HepG2 (cell line): ENCODE measurements at regions not wholly inside any gene's neighbourhood (a gene's known extent, or its start where the extent isn't known, plus 50 kb on each side); places are given as distances from the start of the nearest gene placed in this dataset.
A peak's percentile ranks its signal among the peaks of the same experiment; 100 is the strongest.

Experiments
- ATAC-seq: fragments of 200-7000 bp; cut with Tn5 transposase; 3 replicates; pipeline ENCODE4 v1.9.1; 2020; ENCODE audit warnings: mild to moderate bottlenecking, moderate library complexity
- BruUV-seq: library from RNA; stranded (reverse); fragments of 400-500 nt; replicated peaks from 2 replicates; lab custom pipeline; 2021; lab: Mats Ljungman, UMichigan
- CTCF ChIA-PET: fragments of 300-600 bp; formaldehyde crosslinking; extraction: SDS; loops from one replicate; lab custom pipeline; 2021; ENCODE audit warnings: low total read pairs, inconsistent platforms, low intra/inter-chr PET ratio; lab: Yijun Ruan, JAX
- POLR2A ChIA-PET: fragments of 350-600 bp; sonication (Branson Sonifier 250); formaldehyde crosslinking; loops from one replicate; lab custom pipeline; 2020; ENCODE audit warnings: antibody characterized with exemption, inconsistent platforms; lab: Yijun Ruan, JAX
- DNase-seq: peaks from one replicate; pipeline ENCODE4 v3.0.0-alpha.2; 2015; ENCODE audit warnings: low spot score
- FAIRE-seq: peaks from 3 replicates; lab custom pipeline; 2011; peaks lifted over from hg19 to GRCh38; lab: Jason Lieb, UNC
- H2AFZ ChIP-seq: one replicate; pipeline ENCODE4 v1.6.1; 2011; ENCODE audit warnings: low read length, inconsistent platforms
- H3K27ac ChIP-seq: fragments of 300-600 bp; 3 replicates; pipeline ENCODE4 v1.8.0; 2011; ENCODE audit warnings: mixed run types, mild to moderate bottlenecking, mixed read lengths, low read length, inconsistent platforms; ENCODE audit not compliant: insufficient read depth; ENCODE audit errors: extremely low read length
- H3K27me3 ChIP-seq, 2 experiments: fragments of 200-600 bp in 1 of 2; 2 replicates in 1 of 2; 3 replicates in 1 of 2; pipeline versions ENCODE4 v1.6.0 to v1.8.0; 2011; ENCODE audit warnings: low read length in 2 of 2, mild to moderate bottlenecking in 2 of 2, moderate library complexity in 2 of 2, inconsistent platforms in 1 of 2; ENCODE audit not compliant: insufficient read depth in 2 of 2, control insufficient read depth in 1 of 2
- H3K36me3 ChIP-seq, 2 experiments: fragments of 200-600 bp in 1 of 2; replicated peaks in 1 of 2; 2 replicates in 1 of 2; 3 replicates in 1 of 2; pipeline versions ENCODE4 v1.5.1 to v1.8.0; 2011; ENCODE audit warnings: low read length in 2 of 2, inconsistent platforms in 1 of 2; ENCODE audit not compliant: insufficient read depth in 2 of 2, control insufficient read depth in 1 of 2
- H3K4me1 ChIP-seq: 2 replicates; pipeline ENCODE4 v1.5.1; 2012; ENCODE audit warnings: low read length, inconsistent platforms; ENCODE audit not compliant: insufficient read depth
- H3K4me2 ChIP-seq: 2 replicates; pipeline ENCODE4 v1.6.0; 2011; ENCODE audit warnings: low read depth, low read length, inconsistent platforms
- H3K4me3 ChIP-seq, 3 experiments: fragments of 200-600 bp in 1 of 3; sonication (generic), shearing (Covaris generic) in 1 of 3; replicated peaks in 1 of 3; 2 replicates each; pipeline ENCODE4 v1.5.1; 2011 to 2016; ENCODE audit warnings: low read length in 3 of 3, inconsistent platforms in 2 of 3, low read depth in 2 of 3, mild to moderate bottlenecking in 2 of 3, control low read depth in 1 of 3, mixed read lengths in 1 of 3; ENCODE audit not compliant: insufficient read depth in 1 of 3
- H3K79me2 ChIP-seq: one replicate; pipeline ENCODE4 v1.6.1; 2011; ENCODE audit warnings: low read length, inconsistent platforms; ENCODE audit not compliant: insufficient read depth
- H3K9ac ChIP-seq: 2 replicates; pipeline ENCODE4 v1.6.0; 2011; ENCODE audit warnings: mild to moderate bottlenecking, low read depth, low read length, inconsistent platforms; ENCODE audit not compliant: insufficient read depth
- H3K9me3 ChIP-seq: 2 replicates; pipeline ENCODE4 v1.5.1; 2012; ENCODE audit warnings: mild to moderate bottlenecking, low read length
- H4K20me1 ChIP-seq: 2 replicates; pipeline ENCODE4 v1.6.0; 2011; ENCODE audit warnings: inconsistent platforms, mild to moderate bottlenecking, low read length, moderate library complexity; ENCODE audit not compliant: insufficient read depth
- CBX1 ChIP-seq: IDR thresholded peaks from one replicate; pipeline ENCODE4 v1.6.1; 2016; ENCODE audit warnings: antibody characterized with exemption, low read depth
- ETV6 ChIP-seq: sonication (generic); formaldehyde crosslinking; conservative IDR thresholded peaks from 2 replicates; pipeline ENCODE4 v1.4.0; 2020; ENCODE audit warnings: missing genetic modification reagents
- GATAD2A ChIP-seq: IDR thresholded peaks from 2 replicates; pipeline ENCODE4 v1.6.1; 2016
- KLF9 ChIP-seq: IDR thresholded peaks from 2 replicates; pipeline ENCODE4 v1.6.1; 2016; ENCODE audit warnings: low read depth
- MATR3 ChIP-seq: sonication (generic); formaldehyde crosslinking; IDR thresholded peaks from 2 replicates; pipeline ENCODE4 v1.4.0; 2020; ENCODE audit warnings: missing genetic modification reagents
- MEIS2 ChIP-seq: sonication (generic); formaldehyde crosslinking; IDR thresholded peaks from 2 replicates; pipeline ENCODE4 v1.9.0; 2021; ENCODE audit warnings: mild to moderate bottlenecking, missing genetic modification reagents
- MYC ChIP-seq: sonication (generic); formaldehyde crosslinking; IDR thresholded peaks from 2 replicates; pipeline ENCODE4 v1.9.0; 2021; ENCODE audit warnings: missing genetic modification reagents, borderline replicate concordance
- NCOA1 ChIP-seq: sonication (generic); formaldehyde crosslinking; IDR thresholded peaks from 2 replicates; pipeline ENCODE4 v1.9.0; 2021; ENCODE audit warnings: missing genetic modification reagents
- NFRKB ChIP-seq: fragments of 450-650 bp; IDR thresholded peaks from 2 replicates; pipeline ENCODE4 v1.6.1; 2017
- POLR2A ChIP-seq, 2 experiments: IDR thresholded peaks; 2 replicates each; pipeline ENCODE4 v1.6.1; 2011; ENCODE audit warnings: low read depth in 2 of 2, low read length in 2 of 2, mild to moderate bottlenecking in 1 of 2, moderate library complexity in 1 of 2; ENCODE audit not compliant: insufficient read depth in 1 of 2
- PRMT3 ChIP-seq: sonication (generic); formaldehyde crosslinking; IDR thresholded peaks from 2 replicates; pipeline ENCODE4 v1.8.1; 2022; ENCODE audit warnings: low read depth, mild to moderate bottlenecking, moderate library complexity, missing genetic modification reagents, borderline replicate concordance
- RAD51 ChIP-seq: fragments of 450-650 bp; IDR thresholded peaks from 2 replicates; pipeline ENCODE4 v1.6.1; 2016; ENCODE audit warnings: borderline replicate concordance
- RXRA ChIP-seq: sonication (generic); formaldehyde crosslinking; IDR thresholded peaks from 2 replicates; pipeline ENCODE4 v1.5.1; 2020; ENCODE audit warnings: missing genetic modification reagents
- SRF ChIP-seq: IDR thresholded peaks from 2 replicates; pipeline ENCODE4 v1.6.1; 2011; ENCODE audit warnings: mild to moderate bottlenecking, low read depth, low read length, moderate library complexity
- SRY ChIP-seq: sonication (generic); formaldehyde crosslinking; IDR thresholded peaks from 2 replicates; pipeline ENCODE4 v1.8.0; 2022; ENCODE audit warnings: mild to moderate bottlenecking, missing genetic modification reagents
- ZBTB1 ChIP-seq: sonication (generic); formaldehyde crosslinking; IDR thresholded peaks from 2 replicates; pipeline ENCODE4 v1.4.0; 2020; ENCODE audit warnings: missing genetic modification reagents, borderline replicate concordance
- ZFP36L1 ChIP-seq: sonication (generic); formaldehyde crosslinking; IDR thresholded peaks from 2 replicates; pipeline ENCODE4 v1.8.0; 2022; ENCODE audit warnings: mild to moderate bottlenecking, missing genetic modification reagents, moderate library complexity
- ZNF761 ChIP-seq: sonication (generic); formaldehyde crosslinking; conservative IDR thresholded peaks from 2 replicates; pipeline ENCODE4 v1.4.0; 2020; ENCODE audit warnings: mild to moderate bottlenecking, missing genetic modification reagents
- ZNF766 ChIP-seq: sonication (generic); formaldehyde crosslinking; IDR thresholded peaks from 2 replicates; pipeline ENCODE4 v1.5.0; 2020; ENCODE audit warnings: missing genetic modification reagents, borderline replicate concordance
- WGBS: methylation state at CpG from one replicate; pipeline ENCODE4 v1.1.6; 2017; ENCODE audit warnings: low lambda C conversion rate; 5-methylcytosine and 5-hydroxymethylcytosine counted together
- in situ Hi-C: cut with HindIII; loops from 2 replicates; pipeline ENCODE4 v1.10.0; 2017; ENCODE audit warnings: low pct_unique_long_range_greater_than_20kb; ENCODE audit not compliant: extremely low pct_ligation_motif_present
- intact Hi-C: fragments of 100-400 bp; cut with micrococcal nuclease; formaldehyde crosslinking; loops from one replicate; pipeline ENCODE4 v1.10.0; 2022; ENCODE audit not compliant: unreplicated experiment
- TF ChIP-seq, protein P1 (sequence below): sonication (generic); formaldehyde crosslinking; IDR thresholded peaks from 2 replicates; pipeline ENCODE4 v1.4.0; 2020; ENCODE audit warnings: mild to moderate bottlenecking, missing genetic modification reagents

DNA sequence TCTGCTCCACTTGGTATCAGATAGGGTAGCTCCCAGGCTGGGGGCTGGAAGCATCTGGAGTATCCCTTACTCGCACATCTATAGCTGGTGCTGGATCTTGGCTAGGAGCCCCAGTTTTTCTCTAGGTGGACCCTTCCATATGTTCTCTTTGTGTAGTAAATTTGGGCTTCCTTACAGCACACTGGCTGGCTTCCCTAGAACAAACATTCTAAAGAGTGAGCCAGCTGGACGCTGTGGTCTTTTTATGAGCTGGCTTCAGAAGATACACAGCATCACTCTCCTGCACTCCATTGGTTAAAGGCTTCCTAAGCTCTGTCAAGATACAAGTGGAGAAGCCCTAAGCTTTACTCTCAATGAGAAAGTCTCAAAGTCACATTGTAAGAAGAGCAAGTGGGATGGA lies 322.1 kb downstream of the WDR72 start:
- H3K79me2 ChIP-seq, result no peaks in the 10 kb centered on the region
- DNase-seq (no peak), ATAC-seq (no peak), FAIRE-seq (no peak)
- no peak overlapping the region for H3K4me2 ChIP-seq
- no peaks in the 10 kb centered on the region for H3K27me3 ChIP-seq
- POLR2A ChIA-PET, result interaction anchor here (0.7 to 4.6 kb wide), 2 partner anchors 17 to 23 kb away, joined by 3 to 33 read pairs; no protein-coding TSS in a partner anchor
- intact Hi-C loops (no loop called here), in situ Hi-C loops (no loop called here)
- H2AFZ ChIP-seq, result no peak overlapping the region
- no peaks in the 10 kb centered on the region for H4K20me1 ChIP-seq
- BruUV-seq, result no TSS peak
- CTCF ChIA-PET, result no interaction called here
- TF ChIP-seq ZFP36L1 (CRISPR knock-in tag) (no peak), SRF (no peak), ETV6 (CRISPR knock-in tag) (no peak)
- 82% methylated on average over 2 of the region's 2 CpGs for WGBS
- H3K27ac ChIP-seq, result no peak overlapping the region
- no peak overlapping the region for H3K4me3 ChIP-seq
- no peaks in the 10 kb centered on the region for H3K36me3 ChIP-seq
- H3K9ac ChIP-seq, result no peak overlapping the region
- no peaks in the 10 kb centered on the region for H3K9me3 ChIP-seq
- H3K4me1 ChIP-seq, result peaks cover 72% of the 10 kb centered on the region

DNA sequence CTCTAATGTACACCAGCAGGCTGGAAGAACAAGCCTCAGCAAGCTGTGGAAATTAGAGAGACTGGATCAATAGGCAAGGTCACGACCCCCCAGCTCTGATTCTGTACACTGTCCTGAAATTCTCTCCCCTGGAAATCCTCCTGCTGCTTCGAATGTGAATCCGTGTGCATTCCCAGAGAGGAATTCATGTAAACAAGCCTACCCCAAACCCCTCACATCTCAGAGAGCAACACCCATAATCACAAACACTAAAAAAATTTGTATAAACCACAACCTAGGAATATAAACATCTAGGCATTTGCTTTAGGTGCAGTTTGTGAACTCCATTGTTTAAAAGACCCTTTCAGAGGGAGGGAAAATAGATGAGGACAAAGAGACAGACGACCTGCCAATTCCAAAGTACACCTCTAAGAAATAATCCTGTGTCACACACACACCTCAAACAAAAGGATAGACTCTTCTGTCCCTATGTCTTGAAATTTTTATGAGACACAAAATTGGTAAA lies 325.2 kb downstream of the WDR72 start:
- ChIA-PET POLR2A (interaction anchor here (0.9 to 2.0 kb wide), 4 partner anchors 9 to 20 kb away, joined by 3 to 14 read pairs (median 3); no protein-coding TSS in a partner anchor), CTCF (no interaction called here)
- Histone ChIP-seq H3K27me3 (no peaks in the 10 kb centered on the region), H2AFZ (no peak overlapping the region), H3K4me3 (no peak overlapping the region), H3K9me3 (no peaks in the 10 kb centered on the region), H3K36me3 (no peaks in the 10 kb centered on the region), H3K79me2 (no peaks in the 10 kb centered on the region), H3K4me1 (peaks cover 71% of the 10 kb centered on the region), H3K9ac (peak overlapping the region; percentile 34; the same call in 1 of the 2 replicates), H4K20me1 (no peaks in the 10 kb centered on the region), H3K4me2 (peak overlapping the region; percentile 52), H3K27ac (peak overlapping the region; percentile 68)
- in situ Hi-C loops, result no loop called here
- intact Hi-C loops, result loop anchor here (1.0 to 2.0 kb wide), 2 partner anchors 15 to 19 kb away; no protein-coding TSS in a partner anchor
- 0% methylated on average over 4 of the region's 4 CpGs for WGBS
- ATAC-seq (peak; percentile 86), FAIRE-seq (peak; percentile 66), DNase-seq (peak; percentile 91)
- BruUV-seq, result no TSS peak
- TF ChIP-seq SRY (CRISPR knock-in tag) (no peak), RAD51 (no peak), POLR2A (IDR thresholded peaks at IDR 0.05; ENCODE audit: insufficient read depth in 1 of 2, low read depth in 2 of 2, low read length in 2 of 2) (no peak), MEIS2 (0 out of 2 replicates have a peak, but pooled peaks have one; percentile 18), ZFP36L1 (CRISPR knock-in tag) (no peak), ZNF766 (no peak), KLF9 (CRISPR knock-in tag) (0 out of 2 replicates have a peak, but pooled peaks have one; percentile 42), ZBTB1 (no peak), MATR3 (CRISPR knock-in tag) (no peak), RXRA (CRISPR knock-in tag) (peak; percentile 73; the same call in 1 of the 2 replicates), SRF (no peak), CBX1 (no peak), GATAD2A (CRISPR knock-in tag) (peak; percentile 93), NFRKB (no peak), PRMT3 (CRISPR knock-in tag) (no peak), NCOA1 (CRISPR knock-in tag) (0 out of 2 replicates have a peak, but pooled peaks have one; percentile 49), MYC (CRISPR knock-in tag) (no peak), ZNF761 (CRISPR knock-in tag) (no peak)
- TF ChIP-seq, protein P1, sequence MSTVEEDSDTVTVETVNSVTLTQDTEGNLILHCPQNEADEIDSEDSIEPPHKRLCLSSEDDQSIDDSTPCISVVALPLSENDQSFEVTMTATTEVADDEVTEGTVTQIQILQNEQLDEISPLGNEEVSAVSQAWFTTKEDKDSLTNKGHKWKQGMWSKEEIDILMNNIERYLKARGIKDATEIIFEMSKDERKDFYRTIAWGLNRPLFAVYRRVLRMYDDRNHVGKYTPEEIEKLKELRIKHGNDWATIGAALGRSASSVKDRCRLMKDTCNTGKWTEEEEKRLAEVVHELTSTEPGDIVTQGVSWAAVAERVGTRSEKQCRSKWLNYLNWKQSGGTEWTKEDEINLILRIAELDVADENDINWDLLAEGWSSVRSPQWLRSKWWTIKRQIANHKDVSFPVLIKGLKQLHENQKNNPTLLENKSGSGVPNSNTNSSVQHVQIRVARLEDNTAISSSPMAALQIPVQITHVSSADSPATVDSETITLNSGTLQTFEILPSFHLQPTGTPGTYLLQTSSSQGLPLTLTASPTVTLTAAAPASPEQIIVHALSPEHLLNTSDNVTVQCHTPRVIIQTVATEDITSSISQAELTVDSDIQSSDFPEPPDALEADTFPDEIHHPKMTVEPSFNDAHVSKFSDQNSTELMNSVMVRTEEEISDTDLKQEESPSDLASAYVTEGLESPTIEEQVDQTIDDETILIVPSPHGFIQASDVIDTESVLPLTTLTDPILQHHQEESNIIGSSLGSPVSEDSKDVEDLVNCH (CRISPR knock-in tag), result no peak
